MV-4-11 (cell line): ENCODE measurements at regions not wholly inside any gene's neighbourhood (a gene's known extent, or its start where the extent isn't known, plus 50 kb on each side); places are given as distances from the start of the nearest gene placed in this dataset.
A peak's percentile ranks its signal among the peaks of the same experiment; 100 is the strongest.
"Not testable (repeated sequence)": the region's sequence is repeated elsewhere in the genome, so short reads cannot be mapped to it uniquely, and the experiment has no call there.

Experiments used
- DNase-seq: peaks from one replicate; lab custom pipeline; 2025; lab: John Stamatoyannopoulos, UW

- no peak for DNase-seq
Measured at GRCh38 chr10:81109200-81109752, 571.6 kb downstream of the SH2D4B start.

GRCh38 chr10:81116201-81116600, 578.5 kb downstream of the SH2D4B start:
- no peak for DNase-seq

GRCh38 chr10:81116990-81117389, 579.3 kb downstream of the SH2D4B start:
- DNase-seq = no peak

GRCh38 chr10:81127931-81128330, 590.2 kb downstream of the SH2D4B start:
- DNase-seq = no peak

- DNase-seq = no peak
Measured at GRCh38 chr10:81130014-81130413, 592.3 kb downstream of the SH2D4B start.

- DNase-seq = no peak
Measured at GRCh38 chr10:81135851-81136250, 598.1 kb downstream of the SH2D4B start.

GRCh38 chr10:81136261-81136660, 598.6 kb downstream of the SH2D4B start:
- DNase-seq = no peak

GRCh38 chr10:81145975-81146374, 608.3 kb downstream of the SH2D4B start:
- no peak for DNase-seq

- DNase-seq = no peak
Measured at GRCh38 chr10:81146436-81146835, 608.7 kb downstream of the SH2D4B start.

- no peak for DNase-seq
Measured at GRCh38 chr10:81152656-81153055, 615.0 kb downstream of the SH2D4B start.

- DNase-seq = no peak
Measured at GRCh38 chr10:81157681-81158080, 620.0 kb downstream of the SH2D4B start.

- DNase-seq = peak; percentile 36
Measured at GRCh38 chr10:81177651-81178244, 640.0 kb downstream of the SH2D4B start.

GRCh38 chr10:81179324-81179723, 641.6 kb downstream of the SH2D4B start:
- no peak for DNase-seq

GRCh38 chr10:81179805-81180452, 642.2 kb downstream of the SH2D4B start:
- peak; percentile 8 for DNase-seq

- no peak for DNase-seq
Measured at GRCh38 chr10:81182296-81182695, 644.6 kb downstream of the SH2D4B start.

GRCh38 chr10:81192221-81192788, 654.6 kb downstream of the SH2D4B start:
- DNase-seq = no peak

GRCh38 chr10:81200801-81201200, 663.1 kb downstream of the SH2D4B start:
- DNase-seq = no peak

GRCh38 chr10:81207359-81207758, 667.6 kb upstream of the NRG3 start:
- DNase-seq = not testable (repeated sequence)

- DNase-seq = no peak
Measured at GRCh38 chr10:81213370-81213769, 661.6 kb upstream of the NRG3 start.

- DNase-seq = no peak
Measured at GRCh38 chr10:81215498-81215897, 659.5 kb upstream of the NRG3 start.

GRCh38 chr10:81216949-81217348, 658.0 kb upstream of the NRG3 start:
- peak; percentile 89 for DNase-seq

GRCh38 chr10:81218307-81218706, 656.7 kb upstream of the NRG3 start:
- no peak for DNase-seq

GRCh38 chr10:81219758-81220157, 655.2 kb upstream of the NRG3 start:
- DNase-seq = peak; percentile 17
